BJ (cell line): ENCODE measurements at regions not wholly inside any gene's neighbourhood (a gene's known extent, or its start where the extent isn't known, plus 50 kb on each side); places are given as distances from the start of the nearest gene placed in this dataset.

Experiments used
- CTCF ChIA-PET: fragments of 350-600 bp; formaldehyde crosslinking; extraction: SDS; loops from one replicate; lab custom pipeline; 2021; ENCODE audit warnings: antibody characterized with exemption, inconsistent platforms; lab: Yijun Ruan, JAX
- POLR2A ChIA-PET: fragments of 300-600 bp; sonication (Branson Sonifier 250); formaldehyde crosslinking; extraction: SDS; loops from one replicate; lab custom pipeline; 2021; ENCODE audit warnings: antibody characterized with exemption; lab: Charles Lee
- DNase-seq: peaks from one replicate; pipeline ENCODE4 v3.0.0-alpha.2; 2011; ENCODE audit warnings: low read depth
- H3K27me3 ChIP-seq: 2 replicates; pipeline ENCODE4 v1.6.0; 2011; ENCODE audit warnings: low read length; ENCODE audit not compliant: control insufficient read depth, insufficient read depth
- H3K36me3 ChIP-seq: 2 replicates; pipeline ENCODE4 v1.5.1; 2011; ENCODE audit warnings: low read length; ENCODE audit not compliant: control insufficient read depth, insufficient read depth
- H3K4me3 ChIP-seq: 2 replicates; pipeline ENCODE4 v1.5.1; 2011; ENCODE audit warnings: low read depth, mild to moderate bottlenecking, control low read depth, low read length
- TF ChIP-seq, protein P1 (sequence below): IDR thresholded peaks from 2 replicates; pipeline ENCODE4 v1.5.1; 2011; ENCODE audit warnings: low read depth, mild to moderate bottlenecking, control low read depth, inconsistent platforms, low read length, moderate library complexity; ENCODE audit not compliant: insufficient read depth

DNA sequence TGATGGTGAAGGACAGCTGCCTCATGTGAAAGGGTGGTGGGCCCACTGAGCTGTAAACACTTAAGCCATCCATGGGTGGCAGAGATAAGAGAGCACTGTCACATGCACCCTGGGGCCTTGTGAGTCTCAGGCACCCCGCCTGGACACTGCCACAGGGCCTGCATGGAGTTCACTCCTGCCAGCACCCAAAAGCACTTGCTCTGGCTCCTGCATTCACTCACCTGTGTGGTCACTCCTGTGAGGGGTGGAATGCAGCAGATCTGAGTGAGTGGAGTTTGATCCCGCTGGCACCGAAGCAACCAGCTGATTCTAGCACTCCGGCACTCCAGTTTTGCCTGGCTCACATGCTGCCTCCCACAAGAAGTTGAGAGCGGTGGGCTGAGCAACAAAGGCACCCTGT, 1142.1 kb upstream of the PRMT6 start:
- ChIA-PET POLR2A (no interaction called here), CTCF (no interaction called here)
- no peak for DNase-seq
- Histone ChIP-seq H3K27me3 (no peaks in the 10 kb centered on the region), H3K4me3 (no peak overlapping the region), H3K36me3 (no peaks in the 10 kb centered on the region)
- TF ChIP-seq, protein P1, sequence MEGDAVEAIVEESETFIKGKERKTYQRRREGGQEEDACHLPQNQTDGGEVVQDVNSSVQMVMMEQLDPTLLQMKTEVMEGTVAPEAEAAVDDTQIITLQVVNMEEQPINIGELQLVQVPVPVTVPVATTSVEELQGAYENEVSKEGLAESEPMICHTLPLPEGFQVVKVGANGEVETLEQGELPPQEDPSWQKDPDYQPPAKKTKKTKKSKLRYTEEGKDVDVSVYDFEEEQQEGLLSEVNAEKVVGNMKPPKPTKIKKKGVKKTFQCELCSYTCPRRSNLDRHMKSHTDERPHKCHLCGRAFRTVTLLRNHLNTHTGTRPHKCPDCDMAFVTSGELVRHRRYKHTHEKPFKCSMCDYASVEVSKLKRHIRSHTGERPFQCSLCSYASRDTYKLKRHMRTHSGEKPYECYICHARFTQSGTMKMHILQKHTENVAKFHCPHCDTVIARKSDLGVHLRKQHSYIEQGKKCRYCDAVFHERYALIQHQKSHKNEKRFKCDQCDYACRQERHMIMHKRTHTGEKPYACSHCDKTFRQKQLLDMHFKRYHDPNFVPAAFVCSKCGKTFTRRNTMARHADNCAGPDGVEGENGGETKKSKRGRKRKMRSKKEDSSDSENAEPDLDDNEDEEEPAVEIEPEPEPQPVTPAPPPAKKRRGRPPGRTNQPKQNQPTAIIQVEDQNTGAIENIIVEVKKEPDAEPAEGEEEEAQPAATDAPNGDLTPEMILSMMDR: no peak

DNA sequence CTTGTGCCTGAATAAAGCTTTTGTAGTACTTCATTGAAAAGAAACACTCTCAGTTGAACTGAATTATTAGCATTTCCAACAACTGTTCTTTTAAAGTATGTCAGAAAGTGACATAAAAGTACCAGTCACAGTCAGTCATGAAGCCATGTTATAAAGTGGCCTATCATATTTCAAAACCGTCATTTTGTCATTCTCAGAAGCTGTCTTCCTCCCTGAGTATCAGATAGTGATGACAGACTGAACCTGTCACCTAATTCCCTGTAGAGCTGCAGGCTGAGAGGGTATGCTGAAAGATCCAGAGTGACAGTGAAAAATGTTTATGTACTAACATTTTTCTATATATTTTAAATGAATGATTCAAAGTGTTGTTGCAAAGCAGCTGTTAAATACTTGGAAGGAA, 1121.7 kb upstream of the PRMT6 start:
- H3K27me3 ChIP-seq: no peaks in the 10 kb centered on the region
- POLR2A ChIA-PET: no interaction called here
- H3K36me3 ChIP-seq: no peaks in the 10 kb centered on the region
- no peak overlapping the region for H3K4me3 ChIP-seq
- CTCF ChIA-PET: no interaction called here
- no peak for DNase-seq
- TF ChIP-seq, protein P1: no peak

DNA sequence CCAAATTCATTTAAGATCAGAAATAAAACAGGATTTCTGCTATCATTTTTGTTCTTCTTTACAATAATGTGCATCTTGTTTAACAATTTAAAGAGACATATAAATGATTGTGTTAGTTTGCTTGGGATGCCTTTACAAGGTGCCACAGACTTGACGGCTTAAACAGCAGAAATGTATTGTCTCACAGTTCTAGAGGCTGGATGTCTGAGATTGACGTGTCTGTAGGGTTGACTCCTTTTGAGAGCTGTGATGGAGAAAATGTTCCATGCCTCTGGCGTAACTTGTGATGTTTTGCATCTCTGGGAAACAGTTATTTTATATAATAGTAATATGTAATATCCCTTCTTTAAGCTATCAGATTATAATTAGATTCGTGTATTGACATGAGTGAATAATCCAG, 1091.6 kb upstream of the PRMT6 start:
- no peaks in the 10 kb centered on the region for H3K27me3 ChIP-seq
- ChIA-PET POLR2A (no interaction called here), CTCF (no interaction called here)
- H3K36me3 ChIP-seq: no peaks in the 10 kb centered on the region
- DNase-seq: no peak
- H3K4me3 ChIP-seq: no peak overlapping the region
- TF ChIP-seq, protein P1: no peak

DNA sequence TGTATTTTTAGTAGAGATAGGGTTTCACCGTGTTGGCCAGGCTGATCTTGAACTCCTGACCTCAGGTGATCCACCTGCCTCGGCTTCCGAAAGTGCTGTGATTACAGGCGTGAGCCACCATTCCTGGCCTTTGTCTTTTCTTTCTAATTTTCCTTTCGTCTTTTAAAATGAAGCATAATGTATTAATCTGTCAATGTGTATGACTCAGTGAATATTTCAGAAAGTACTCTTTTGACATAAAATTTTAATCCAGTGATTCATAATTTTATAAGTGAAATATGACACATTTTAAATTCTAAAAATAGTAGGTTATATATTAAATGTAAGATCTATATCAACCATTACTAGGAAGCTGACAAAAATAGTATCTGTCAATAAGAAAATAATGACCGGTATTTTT, 1059.0 kb upstream of the PRMT6 start:
- TF ChIP-seq, protein P1: no peak
- no peak for DNase-seq
- H3K36me3 ChIP-seq: no peaks in the 10 kb centered on the region
- no peak overlapping the region for H3K4me3 ChIP-seq
- H3K27me3 ChIP-seq: no peaks in the 10 kb centered on the region
- POLR2A ChIA-PET: no interaction called here
- CTCF ChIA-PET: no interaction called here

DNA sequence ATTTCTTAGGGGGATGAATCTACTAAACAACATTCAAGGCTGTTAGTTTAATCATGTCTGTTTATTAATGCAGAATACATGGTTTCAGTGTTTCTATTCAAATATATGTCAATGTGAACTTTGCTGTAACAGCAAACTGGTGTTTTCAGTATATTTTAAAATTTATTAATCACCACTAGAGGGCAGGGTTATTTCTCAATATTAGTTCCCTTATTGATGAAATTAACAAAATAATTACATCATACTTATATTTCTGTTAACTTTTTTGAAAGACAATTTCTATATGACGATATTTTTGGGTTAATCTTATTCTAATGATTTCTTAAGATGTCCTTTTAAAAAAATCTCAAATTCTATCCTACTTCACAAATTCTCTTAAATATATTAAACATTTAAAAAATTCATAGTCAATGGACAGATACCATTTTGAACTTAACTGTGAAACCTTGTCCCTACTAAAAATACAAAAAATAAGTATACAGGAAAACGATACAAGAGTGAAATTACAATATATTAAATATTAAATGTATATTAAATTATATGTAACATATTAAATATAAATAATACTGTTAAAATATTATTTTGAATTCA, 1034.1 kb upstream of the PRMT6 start:
- ChIA-PET CTCF (no interaction called here), POLR2A (no interaction called here)
- TF ChIP-seq, protein P1: peak; percentile 18; the same call in 1 of the 2 replicates
- Histone ChIP-seq H3K4me3 (no peak overlapping the region), H3K36me3 (no peaks in the 10 kb centered on the region), H3K27me3 (no peaks in the 10 kb centered on the region)
- no peak for DNase-seq
